Frontal cortex (tissue), 3 donors: ENCODE measurements at regions not wholly inside any gene's neighbourhood (a gene's known extent, or its start where the extent isn't known, plus 50 kb on each side); places are given as distances from the start of the nearest gene placed in this dataset.

ENCODE experiments used
- DNase-seq, 2 donors: peaks; one replicate each; pipeline ENCODE4 v3.0.0; 2012; ENCODE audit warnings: low spot score in 2 of 2
- FAIRE-seq: peaks from 2 replicates; lab custom pipeline; 2012; peaks lifted over from hg19 to GRCh38; lab: Jason Lieb, UNC
- donor health status: control.
- donor health status: control.
- donor health status: control.

DNA sequence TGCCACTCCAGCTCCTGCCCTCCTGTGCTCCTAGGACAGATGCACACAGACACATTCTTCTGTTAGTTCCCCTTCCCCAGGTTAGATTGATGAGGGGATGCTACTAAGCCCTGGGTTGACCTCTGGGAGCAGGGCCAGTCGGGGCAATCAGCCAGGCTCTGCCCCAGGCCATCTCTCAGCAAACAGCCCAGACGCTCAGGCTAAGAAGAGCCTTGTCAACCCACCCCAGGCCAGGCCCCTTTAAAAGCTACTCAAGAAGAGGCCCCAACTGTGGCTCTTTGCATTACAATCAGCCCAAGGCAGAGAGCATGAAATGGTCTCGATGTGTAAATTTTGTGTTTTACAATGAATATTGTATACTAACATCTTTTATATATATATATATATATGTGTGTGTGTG is 107.4 kb downstream of the TFAP2A start:
- DNase-seq (no peak), FAIRE-seq (no peak)

- no peak for FAIRE-seq
- no peak for DNase-seq
Measured at GRCh38 chr6:10307028-10307427, 107.8 kb downstream of the TFAP2A start.

DNA sequence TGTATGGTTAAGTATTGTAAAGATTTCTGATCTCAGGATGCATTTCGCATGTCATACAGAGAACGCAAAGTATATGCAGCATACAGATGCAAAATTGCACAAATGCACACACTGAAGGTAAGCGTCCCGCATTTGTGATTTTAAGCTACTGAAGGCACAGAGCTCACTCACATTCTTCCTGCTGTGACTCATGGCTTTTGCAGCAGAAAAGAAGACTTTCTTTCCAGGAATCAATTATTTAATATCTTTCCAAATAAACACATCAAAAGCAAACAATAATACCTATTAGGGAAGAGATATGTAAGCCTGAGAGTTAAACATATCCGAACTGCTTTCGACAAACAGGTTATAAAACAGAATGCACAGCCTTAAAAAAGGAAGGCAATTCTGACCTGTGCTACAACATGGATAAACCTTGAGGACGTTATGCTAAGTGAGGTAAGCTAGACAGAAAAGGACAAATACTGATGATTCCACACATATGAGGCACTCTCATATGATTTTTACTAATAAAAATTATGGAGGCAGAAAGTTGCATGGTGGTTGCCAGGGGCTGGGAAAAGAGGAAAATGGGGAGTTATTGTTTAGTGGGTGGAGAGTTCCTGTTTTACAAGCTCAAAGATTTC is 109.0 kb downstream of the TFAP2A start:
- FAIRE-seq = no peak
- DNase-seq = no peak

DNA sequence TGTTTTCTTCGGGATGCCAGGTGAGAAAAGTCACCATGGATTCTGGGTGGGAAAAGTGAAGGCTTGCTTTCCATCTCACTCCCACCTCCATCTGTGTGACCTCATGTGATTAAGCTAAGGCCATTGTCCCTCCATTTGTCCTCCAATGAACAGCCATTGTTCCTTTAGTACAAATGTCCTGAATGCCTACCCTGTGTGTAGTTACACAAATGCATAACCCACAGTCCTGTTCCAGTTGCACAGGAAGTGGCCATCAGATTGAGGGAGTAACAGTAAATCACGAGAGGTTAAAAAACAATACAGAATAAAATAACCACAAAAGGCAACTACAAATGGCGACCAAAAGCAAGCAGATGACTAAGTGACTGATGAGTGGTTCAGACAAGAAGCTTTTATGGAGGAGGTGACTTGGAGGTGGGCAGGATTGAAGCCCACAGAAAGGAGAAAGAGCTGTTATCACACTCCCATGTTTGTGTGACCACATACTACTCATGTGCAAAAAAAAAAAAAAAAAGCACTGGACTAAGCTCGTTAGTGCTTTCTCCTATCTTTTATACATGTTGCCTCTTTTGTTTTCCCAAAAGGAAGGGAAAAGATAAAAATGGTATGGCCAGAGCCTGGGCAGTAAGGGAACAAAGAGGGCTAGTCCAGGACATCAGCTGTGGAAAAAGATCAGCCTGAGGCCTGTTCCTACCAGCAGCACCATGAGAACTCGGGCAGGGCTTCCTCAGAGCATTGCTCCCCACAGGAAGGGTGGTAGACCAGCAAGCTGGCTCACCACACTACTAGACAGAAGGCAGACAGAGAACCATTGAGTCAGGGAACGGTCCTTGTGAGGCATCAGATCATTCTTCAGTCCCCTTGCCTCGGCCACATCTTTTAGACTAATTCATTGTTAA is 111.0 kb downstream of the TFAP2A start:
- no peak for FAIRE-seq
- DNase-seq = no peak

DNA sequence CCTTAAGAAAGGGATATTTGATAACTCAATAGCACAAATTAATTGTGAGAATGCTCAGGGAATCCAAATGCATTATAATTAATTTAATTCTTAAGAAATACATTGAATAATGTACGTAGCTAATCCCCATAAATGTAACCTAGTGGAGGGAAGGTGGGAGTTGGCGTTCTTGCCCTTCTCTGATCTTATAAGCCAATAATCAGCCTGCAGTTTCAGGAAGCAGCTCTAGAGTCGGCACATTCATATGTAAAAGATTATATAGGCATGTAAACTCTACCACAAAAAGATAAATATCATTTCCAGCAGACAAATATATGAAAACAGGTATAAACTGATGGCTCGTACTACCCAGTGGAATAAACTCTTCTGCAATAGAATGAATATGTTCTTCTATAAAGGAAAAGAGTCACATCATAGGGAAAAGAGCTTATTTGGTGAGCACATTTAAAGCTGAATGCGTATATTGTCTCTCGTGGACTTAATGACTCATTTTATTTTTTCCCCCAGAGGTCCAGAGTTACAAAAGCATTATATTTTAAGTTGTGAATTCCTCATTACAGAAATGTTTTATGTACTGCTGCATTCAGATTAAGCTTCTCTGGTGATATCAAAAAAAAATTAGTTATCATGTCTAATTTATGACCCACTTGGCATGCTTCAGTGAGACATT is 112.2 kb downstream of the TFAP2A start:
- FAIRE-seq = no peak
- DNase-seq = no peak

GRCh38 chr6:10300071-10300470 is 114.8 kb downstream of the TFAP2A start:
- FAIRE-seq (no peak), DNase-seq (no peak)

DNA sequence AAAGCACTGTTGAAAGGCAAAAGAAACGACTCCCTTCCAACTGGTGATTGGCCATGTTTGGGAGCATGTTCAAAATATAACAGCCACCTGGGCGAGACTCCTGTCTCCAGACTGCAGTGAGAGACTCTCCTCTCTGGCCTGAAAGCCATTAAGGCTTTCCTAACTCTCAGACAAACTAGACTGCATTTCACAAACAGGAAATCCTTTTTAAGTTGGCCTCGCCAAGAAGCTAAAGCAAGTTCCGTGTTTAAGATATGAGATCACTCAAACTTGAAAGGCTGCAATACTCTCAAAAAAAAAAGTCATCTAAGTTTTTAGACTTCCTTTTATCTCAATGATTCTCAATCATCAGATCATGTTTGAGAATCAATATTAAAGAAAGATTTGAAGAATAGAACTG is 117.0 kb downstream of the TFAP2A start:
- DNase-seq (no peak), FAIRE-seq (no peak)

- no peak for FAIRE-seq
- DNase-seq = no peak
Measured at GRCh38 chr6:10278746-10279145, 136.1 kb downstream of the TFAP2A start.

DNA sequence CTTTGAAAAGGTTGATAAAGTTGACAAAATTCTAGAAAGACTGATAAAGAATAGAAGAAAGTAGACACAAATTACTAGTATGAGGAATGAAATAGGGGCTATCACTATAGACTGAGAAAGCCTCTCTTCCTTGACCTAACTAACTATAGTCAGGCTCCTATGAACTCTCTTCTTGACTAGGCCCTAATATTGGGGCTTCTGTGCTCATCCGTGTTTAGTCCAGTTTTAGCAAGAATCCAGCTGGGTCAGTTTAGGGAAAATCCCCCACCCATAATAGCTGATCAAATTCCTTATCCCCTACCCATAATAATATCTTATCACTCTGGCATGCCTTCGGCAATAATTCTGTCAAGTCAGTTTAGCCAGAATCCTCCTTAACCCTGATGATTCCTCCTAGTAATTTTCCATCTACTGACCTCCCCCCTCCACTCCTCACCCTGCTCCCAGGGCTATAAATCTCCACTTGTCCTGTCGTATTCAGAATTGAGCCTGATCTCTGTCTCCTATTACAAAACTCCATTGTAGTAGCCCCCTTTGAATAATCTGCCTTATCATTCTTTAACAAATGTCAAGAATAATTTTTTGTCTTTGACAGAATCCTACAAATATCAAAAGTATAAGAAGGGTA is 138.1 kb downstream of the TFAP2A start:
- FAIRE-seq = no peak
- DNase-seq = no peak

GRCh38 chr6:10276106-10276505 is 138.8 kb downstream of the TFAP2A start:
- FAIRE-seq (no peak), DNase-seq (no peak)

GRCh38 chr6:10272591-10272990 is 142.3 kb downstream of the TFAP2A start:
- DNase-seq (no peak), FAIRE-seq (no peak)

GRCh38 chr6:10271982-10272381 is 142.9 kb downstream of the TFAP2A start:
- DNase-seq (no peak), FAIRE-seq (no peak)

GRCh38 chr6:10269814-10270472 is 144.9 kb downstream of the TFAP2A start:
- FAIRE-seq = no peak
- DNase-seq = no peak

- no peak for FAIRE-seq
- DNase-seq = no peak
Measured at GRCh38 chr6:10268611-10269310, 146.1 kb downstream of the TFAP2A start.

DNA sequence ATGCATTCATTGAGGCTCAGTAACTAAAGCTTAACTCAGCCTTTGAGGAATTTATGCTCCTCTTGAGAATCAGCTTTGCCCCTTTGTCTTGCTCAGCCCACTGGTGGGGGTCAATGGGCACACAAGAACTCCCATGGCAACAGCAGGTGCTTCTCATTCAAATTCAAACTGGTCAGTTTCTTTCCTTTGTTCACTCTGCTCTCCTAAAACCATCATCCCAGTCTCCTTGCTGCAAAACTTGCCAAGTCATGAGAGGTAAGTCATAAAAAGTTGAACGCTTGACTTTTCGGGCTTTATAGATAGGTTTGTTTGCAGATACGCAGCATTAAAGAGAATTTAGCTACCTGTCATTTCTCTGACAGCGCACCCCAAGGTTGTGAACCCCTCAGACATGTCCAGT is 146.8 kb downstream of the TFAP2A start:
- no peak for FAIRE-seq
- no peak for DNase-seq

GRCh38 chr6:10266462-10266861 is 148.4 kb downstream of the TFAP2A start:
- FAIRE-seq (no peak), DNase-seq (no peak)

GRCh38 chr6:10266061-10266460 is 148.8 kb downstream of the TFAP2A start:
- FAIRE-seq (no peak), DNase-seq (no peak)

- DNase-seq (no peak), FAIRE-seq (no peak)
Measured at GRCh38 chr6:10262505-10262904, 152.4 kb downstream of the TFAP2A start.

GRCh38 chr6:10259671-10260070 is 155.2 kb downstream of the TFAP2A start:
- DNase-seq (no peak), FAIRE-seq (no peak)
